Epithelial cell of proximal tubule (primary cell): ENCODE measurements at regions not wholly inside any gene's neighbourhood (a gene's known extent, or its start where the extent isn't known, plus 50 kb on each side); places are given as distances from the start of the nearest gene placed in this dataset.
"Not testable (repeated sequence)": the region's sequence is repeated elsewhere in the genome, so short reads cannot be mapped to it uniquely, and the experiment has no call there.

Source experiments
- DNase-seq: peaks from one replicate; pipeline ENCODE4 v3.0.0-alpha.2; 2011; ENCODE audit warnings: low read depth
- H3K4me3 ChIP-seq: 2 replicates; pipeline ENCODE4 v1.5.1; 2011; ENCODE audit warnings: low read depth, mild to moderate bottlenecking, low read length
- TF ChIP-seq, protein P1 (sequence below): conservative IDR thresholded peaks from 2 replicates; pipeline ENCODE4 v1.5.1; 2012; ENCODE audit warnings: low read depth, mild to moderate bottlenecking, low read length

GRCh38 chr5:164317676-164318075 lies 812.3 kb downstream of the MAT2B start:
- no peak for DNase-seq
- TF ChIP-seq, protein P1, sequence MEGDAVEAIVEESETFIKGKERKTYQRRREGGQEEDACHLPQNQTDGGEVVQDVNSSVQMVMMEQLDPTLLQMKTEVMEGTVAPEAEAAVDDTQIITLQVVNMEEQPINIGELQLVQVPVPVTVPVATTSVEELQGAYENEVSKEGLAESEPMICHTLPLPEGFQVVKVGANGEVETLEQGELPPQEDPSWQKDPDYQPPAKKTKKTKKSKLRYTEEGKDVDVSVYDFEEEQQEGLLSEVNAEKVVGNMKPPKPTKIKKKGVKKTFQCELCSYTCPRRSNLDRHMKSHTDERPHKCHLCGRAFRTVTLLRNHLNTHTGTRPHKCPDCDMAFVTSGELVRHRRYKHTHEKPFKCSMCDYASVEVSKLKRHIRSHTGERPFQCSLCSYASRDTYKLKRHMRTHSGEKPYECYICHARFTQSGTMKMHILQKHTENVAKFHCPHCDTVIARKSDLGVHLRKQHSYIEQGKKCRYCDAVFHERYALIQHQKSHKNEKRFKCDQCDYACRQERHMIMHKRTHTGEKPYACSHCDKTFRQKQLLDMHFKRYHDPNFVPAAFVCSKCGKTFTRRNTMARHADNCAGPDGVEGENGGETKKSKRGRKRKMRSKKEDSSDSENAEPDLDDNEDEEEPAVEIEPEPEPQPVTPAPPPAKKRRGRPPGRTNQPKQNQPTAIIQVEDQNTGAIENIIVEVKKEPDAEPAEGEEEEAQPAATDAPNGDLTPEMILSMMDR, result no peak
- no peak overlapping the region for H3K4me3 ChIP-seq

DNA sequence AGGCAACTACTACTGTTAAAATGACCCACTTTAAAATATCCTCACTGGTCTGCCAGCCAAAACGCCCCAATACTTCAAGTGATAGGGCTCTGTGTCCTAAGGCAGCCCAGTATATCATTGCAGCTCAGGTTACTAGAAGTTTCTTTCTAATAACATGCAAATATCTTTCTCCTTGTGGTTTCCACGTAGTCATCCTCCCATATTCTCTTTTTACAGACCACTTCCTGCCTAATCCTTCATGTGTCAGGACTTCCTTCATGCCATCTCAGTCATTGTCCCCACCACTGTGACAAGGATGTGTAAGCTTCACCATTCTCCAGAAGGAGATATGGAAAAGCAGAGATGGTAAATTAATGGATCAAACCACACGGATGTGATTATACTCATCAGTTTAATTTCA lies 813.7 kb downstream of the MAT2B start:
- H3K4me3 ChIP-seq, result no peak overlapping the region
- TF ChIP-seq, protein P1, result no peak
- no peak for DNase-seq

DNA sequence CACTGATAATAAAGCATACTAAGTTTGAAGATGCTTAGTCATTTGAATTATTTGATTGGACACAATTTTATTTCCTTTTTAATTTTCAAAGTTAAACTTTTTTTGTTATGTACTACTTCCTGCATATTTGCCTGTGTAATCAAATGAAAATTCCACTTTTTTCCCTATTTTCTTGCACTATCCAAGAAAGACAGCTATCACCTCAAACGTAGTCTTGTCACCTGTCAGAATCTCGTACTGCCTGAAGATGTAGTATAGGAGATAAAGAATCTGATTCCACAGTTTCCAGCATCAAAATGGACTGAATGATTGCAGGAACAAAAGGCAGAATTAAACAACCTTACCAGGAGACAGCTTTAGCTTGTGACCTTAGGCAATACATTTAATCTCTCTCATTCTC lies 818.8 kb downstream of the MAT2B start:
- DNase-seq, result no peak
- TF ChIP-seq, protein P1, result no peak

DNA sequence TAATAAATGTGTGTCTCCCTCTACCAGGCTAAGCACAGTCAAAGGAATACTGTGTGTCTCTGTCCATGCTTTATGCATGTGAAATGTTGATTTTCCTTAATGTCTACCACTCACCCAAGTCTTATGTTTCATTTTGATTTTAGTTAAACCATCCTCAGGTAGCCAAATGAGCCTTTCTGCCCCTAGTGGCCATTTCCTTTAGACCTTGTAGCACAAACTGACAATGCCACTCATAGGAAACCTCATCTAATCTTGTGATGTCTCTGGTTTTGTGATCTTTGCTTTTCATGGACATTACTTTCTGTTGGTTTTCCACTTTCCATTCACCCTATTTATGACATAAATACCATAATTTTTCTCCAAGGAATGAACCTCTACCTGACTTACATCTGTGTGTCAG lies 820.8 kb downstream of the MAT2B start:
- TF ChIP-seq, protein P1, result peak; percentile 47
- no peak for DNase-seq
- H3K4me3 ChIP-seq, result no peak overlapping the region

More for the DNA sequence above, 818.8 kb downstream of the MAT2B start:
- H3K4me3 ChIP-seq, result no peak overlapping the region

DNA sequence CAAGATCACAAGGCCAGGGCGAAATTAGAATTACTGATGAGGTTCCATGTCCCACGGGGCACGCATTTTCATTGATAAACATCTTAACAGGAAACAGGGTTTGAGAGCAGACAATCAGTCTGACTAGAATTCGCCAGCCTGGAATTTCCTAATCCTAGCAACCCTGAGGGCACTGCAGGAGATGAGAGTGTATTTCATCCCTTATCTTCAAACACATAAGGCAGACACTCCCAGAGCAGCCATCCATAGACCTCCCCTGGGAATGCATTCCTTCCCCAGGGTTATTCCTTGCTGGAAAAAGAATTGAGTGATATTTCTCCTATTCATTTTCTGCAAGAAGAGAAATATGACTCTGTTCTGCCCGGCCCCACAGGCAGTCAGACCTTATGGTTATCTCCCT lies 821.7 kb downstream of the MAT2B start:
- not testable (repeated sequence) for DNase-seq

GRCh38 chr5:164332349-164333196 lies 827.2 kb downstream of the MAT2B start:
- DNase-seq, result no peak
- no peak overlapping the region for H3K4me3 ChIP-seq
- TF ChIP-seq, protein P1, result no peak

More for the DNA sequence above, 821.7 kb downstream of the MAT2B start:
- not testable (repeated sequence) for H3K4me3 ChIP-seq

GRCh38 chr5:164335837-164336236 lies 830.4 kb downstream of the MAT2B start:
- DNase-seq, result peak; percentile 49
- no peak overlapping the region for H3K4me3 ChIP-seq
- TF ChIP-seq, protein P1, result no peak
